HEK293 (cell line): ENCODE measurements at regions not wholly inside any gene's neighbourhood (a gene's known extent, or its start where the extent isn't known, plus 50 kb on each side); places are given as distances from the start of the nearest gene placed in this dataset.
"Not testable (repeated sequence)": the region's sequence is repeated elsewhere in the genome, so short reads cannot be mapped to it uniquely, and the experiment has no call there.

ENCODE experiments used
- CTCF ChIA-PET: fragments of 350-600 bp; formaldehyde crosslinking; extraction: SDS; loops from one replicate; lab custom pipeline; 2021; ENCODE audit warnings: antibody characterized with exemption; lab: Yijun Ruan, JAX
- POLR2A ChIA-PET: fragments of 300-600 bp; formaldehyde crosslinking; extraction: SDS; loops from one replicate; lab custom pipeline; 2020; ENCODE audit warnings: antibody characterized with exemption, inconsistent platforms; lab: Yijun Ruan, JAX
- H3K27ac ChIP-seq: fragments of 200-500 bp; sonication (Bioruptor generic); 2 replicates; pipeline ENCODE4 v1.5.1; 2014; ENCODE audit warnings: low read depth, low read length, control low read depth, inconsistent platforms; ENCODE audit errors: extremely low read depth
- H3K36me3 ChIP-seq, 2 experiments: fragments of 200-500 bp in 1 of 2; sonication (Bioruptor generic) in 1 of 2; 1 replicate in 1 of 2; 2 replicates in 1 of 2; pipeline ENCODE4 v1.5.1; 2014 to 2017; ENCODE audit warnings: inconsistent platforms in 2 of 2, low read length in 2 of 2; ENCODE audit not compliant: control insufficient read depth in 2 of 2, insufficient read depth in 1 of 2
- H3K4me1 ChIP-seq: fragments of 200-500 bp; sonication (Bioruptor generic); 2 replicates; pipeline ENCODE4 v1.5.1; 2014; ENCODE audit warnings: mild to moderate bottlenecking, low read length, inconsistent platforms; ENCODE audit not compliant: control insufficient read depth, insufficient read depth
- H3K4me3 ChIP-seq: 2 replicates; pipeline ENCODE4 v1.5.1; 2011; ENCODE audit warnings: low read depth, mild to moderate bottlenecking, control low read depth, low read length, moderate library complexity
- H3K9me3 ChIP-seq: fragments of 200-500 bp; sonication (Bioruptor generic); 2 replicates; pipeline ENCODE4 v1.5.1; 2014; ENCODE audit warnings: low read depth, low read length, inconsistent platforms; ENCODE audit not compliant: control insufficient read depth, insufficient read depth
- ZBTB20 ChIP-seq: fragments of 450-650 bp; formaldehyde crosslinking; IDR thresholded peaks from 2 replicates; pipeline ENCODE4 v1.5.1; 2016; ENCODE audit warnings: missing biosample characterization, missing genetic modification characterization
- ZFP37 ChIP-seq: fragments of 450-650 bp; formaldehyde crosslinking; IDR thresholded peaks from 2 replicates; pipeline ENCODE4 v1.5.1; 2016; ENCODE audit warnings: missing biosample characterization, missing genetic modification characterization
- ZNF138 ChIP-seq: fragments of 450-650 bp; formaldehyde crosslinking; IDR thresholded peaks from 2 replicates; pipeline ENCODE4 v1.5.1; 2016; ENCODE audit warnings: missing biosample characterization, missing genetic modification characterization, borderline replicate concordance
- ZNF169 ChIP-seq: fragments of 450-650 bp; formaldehyde crosslinking; IDR thresholded peaks from 2 replicates; pipeline ENCODE4 v1.5.1; 2016; ENCODE audit warnings: missing biosample characterization, missing genetic modification characterization
- ZNF223 ChIP-seq: fragments of 450-650 bp; formaldehyde crosslinking; IDR thresholded peaks from 2 replicates; pipeline ENCODE4 v1.5.1; 2016; ENCODE audit warnings: missing biosample characterization, missing genetic modification characterization
- ZNF292 ChIP-seq: fragments of 450-650 bp; formaldehyde crosslinking; IDR thresholded peaks from 2 replicates; pipeline ENCODE4 v1.5.1; 2016; ENCODE audit warnings: low read depth, missing biosample characterization, missing genetic modification characterization, borderline replicate concordance
- ZNF404 ChIP-seq: fragments of 450-650 bp; formaldehyde crosslinking; IDR thresholded peaks from 2 replicates; pipeline ENCODE4 v1.5.1; 2017; ENCODE audit warnings: missing biosample characterization, missing genetic modification characterization
- ZNF473 ChIP-seq: fragments of 450-650 bp; formaldehyde crosslinking; IDR thresholded peaks from 2 replicates; pipeline ENCODE4 v1.5.1; 2017; ENCODE audit warnings: missing biosample characterization, missing genetic modification characterization
- ZNF549 ChIP-seq: fragments of 450-650 bp; IDR thresholded peaks from 2 replicates; pipeline ENCODE4 v1.5.1; 2018; ENCODE audit warnings: missing biosample characterization, missing genetic modification characterization, mild to moderate bottlenecking, inconsistent platforms, moderate library complexity
- ZNF585B ChIP-seq: fragments of 450-650 bp; formaldehyde crosslinking; IDR thresholded peaks from 2 replicates; pipeline ENCODE4 v1.5.1; 2016; ENCODE audit warnings: missing biosample characterization, missing genetic modification characterization
- ZNF701 ChIP-seq: fragments of 450-650 bp; formaldehyde crosslinking; IDR thresholded peaks from 2 replicates; pipeline ENCODE4 v1.5.1; 2016; ENCODE audit warnings: missing biosample characterization, missing genetic modification characterization
- TF ChIP-seq, protein P1 (sequence below): fragments of 450-650 bp; formaldehyde crosslinking; IDR thresholded peaks from 2 replicates; pipeline ENCODE4 v1.5.1; 2016; ENCODE audit warnings: missing biosample characterization, missing genetic modification characterization
- TF ChIP-seq, protein P2 (sequence below): fragments of 450-650 bp; formaldehyde crosslinking; IDR thresholded peaks from 2 replicates; pipeline ENCODE4 v1.5.1; 2017; ENCODE audit warnings: missing biosample characterization, missing genetic modification characterization
- TF ChIP-seq, protein P3 (sequence below): fragments of 450-650 bp; formaldehyde crosslinking; IDR thresholded peaks from 2 replicates; pipeline ENCODE4 v1.5.1; 2016; ENCODE audit warnings: missing biosample characterization, missing genetic modification characterization
- TF ChIP-seq, protein P4 (sequence below): fragments of 450-650 bp; formaldehyde crosslinking; IDR thresholded peaks from 2 replicates; pipeline ENCODE4 v1.5.1; 2016; ENCODE audit warnings: missing biosample characterization, missing genetic modification characterization

DNA sequence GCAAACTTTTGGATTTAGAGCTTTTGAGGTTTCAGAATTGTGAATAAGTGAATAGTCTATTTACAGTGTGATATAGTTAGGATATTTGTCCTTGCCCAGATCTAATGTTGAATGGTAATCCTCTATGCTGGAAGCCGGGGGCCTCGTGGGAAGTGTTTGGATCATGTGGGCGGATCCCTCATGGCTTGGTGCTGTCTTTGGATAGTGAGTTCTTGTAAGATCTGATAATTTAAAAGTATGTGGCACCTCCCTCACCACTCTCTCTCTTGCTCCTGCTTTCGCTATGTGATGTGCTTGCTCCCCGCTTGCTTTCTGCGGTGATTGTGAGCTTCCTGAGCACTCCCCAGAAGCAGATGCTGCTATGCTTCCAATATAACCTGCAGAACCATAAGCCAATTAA lies 128.0 kb upstream of the KCNJ3 start:
- Histone ChIP-seq H3K4me3 (no peak overlapping the region), H3K36me3 (no peaks in the 10 kb centered on the region), H3K4me1 (no peaks in the 10 kb centered on the region), H3K27ac (no peak overlapping the region), H3K9me3 (no peaks in the 10 kb centered on the region)
- ChIA-PET POLR2A (no interaction called here), CTCF (no interaction called here)
- TF ChIP-seq ZBTB20 = no peak
- TF ChIP-seq, protein P1, sequence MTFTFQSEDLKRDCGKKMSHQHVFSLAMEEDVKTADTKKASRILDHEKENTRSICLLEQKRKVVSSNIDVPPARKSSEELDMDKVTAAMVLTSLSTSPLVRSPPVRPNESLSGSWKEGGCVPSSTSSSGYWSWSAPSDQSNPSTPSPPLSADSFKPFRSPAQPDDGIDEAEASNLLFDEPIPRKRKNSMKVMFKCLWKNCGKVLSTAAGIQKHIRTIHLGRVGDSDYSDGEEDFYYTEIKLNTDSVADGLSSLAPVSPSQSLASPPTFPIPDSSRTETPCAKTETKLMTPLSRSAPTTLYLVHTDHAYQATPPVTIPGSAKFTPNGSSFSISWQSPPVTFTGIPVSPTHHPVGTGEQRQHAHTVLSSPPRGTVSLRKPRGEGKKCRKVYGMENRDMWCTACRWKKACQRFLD (tag by site-specific recombination) = no peak
- TF ChIP-seq ZNF404 (tag by site-specific recombination) = no peak
- TF ChIP-seq, protein P2, sequence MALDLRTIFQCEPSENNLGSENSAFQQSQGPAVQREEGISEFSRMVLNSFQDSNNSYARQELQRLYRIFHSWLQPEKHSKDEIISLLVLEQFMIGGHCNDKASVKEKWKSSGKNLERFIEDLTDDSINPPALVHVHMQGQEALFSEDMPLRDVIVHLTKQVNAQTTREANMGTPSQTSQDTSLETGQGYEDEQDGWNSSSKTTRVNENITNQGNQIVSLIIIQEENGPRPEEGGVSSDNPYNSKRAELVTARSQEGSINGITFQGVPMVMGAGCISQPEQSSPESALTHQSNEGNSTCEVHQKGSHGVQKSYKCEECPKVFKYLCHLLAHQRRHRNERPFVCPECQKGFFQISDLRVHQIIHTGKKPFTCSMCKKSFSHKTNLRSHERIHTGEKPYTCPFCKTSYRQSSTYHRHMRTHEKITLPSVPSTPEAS = no peak

DNA sequence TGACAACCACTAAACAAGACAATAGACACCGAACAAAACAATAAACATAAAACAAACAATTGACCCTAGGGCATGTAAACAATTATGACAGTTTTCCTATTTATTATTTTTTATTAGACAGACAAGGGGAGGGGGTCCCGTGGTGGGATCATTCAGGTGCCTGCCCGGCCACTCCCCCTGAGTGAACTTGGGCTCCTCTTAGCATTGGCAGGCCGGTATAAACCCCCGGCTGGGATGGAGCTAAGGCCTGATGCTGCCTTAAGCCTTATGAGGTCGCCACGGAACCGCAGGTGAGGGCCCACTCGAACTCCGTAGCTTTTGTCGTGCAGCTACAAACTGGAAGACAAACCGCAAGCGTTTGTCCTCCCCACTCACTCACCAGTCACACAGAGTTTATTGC lies 121.8 kb upstream of the KCNJ3 start:
- H3K27ac ChIP-seq, POLR2A ChIA-PET, H3K36me3 ChIP-seq, H3K9me3 ChIP-seq, H3K4me1 ChIP-seq, CTCF ChIA-PET, H3K4me3 ChIP-seq: not testable (repeated sequence)

DNA sequence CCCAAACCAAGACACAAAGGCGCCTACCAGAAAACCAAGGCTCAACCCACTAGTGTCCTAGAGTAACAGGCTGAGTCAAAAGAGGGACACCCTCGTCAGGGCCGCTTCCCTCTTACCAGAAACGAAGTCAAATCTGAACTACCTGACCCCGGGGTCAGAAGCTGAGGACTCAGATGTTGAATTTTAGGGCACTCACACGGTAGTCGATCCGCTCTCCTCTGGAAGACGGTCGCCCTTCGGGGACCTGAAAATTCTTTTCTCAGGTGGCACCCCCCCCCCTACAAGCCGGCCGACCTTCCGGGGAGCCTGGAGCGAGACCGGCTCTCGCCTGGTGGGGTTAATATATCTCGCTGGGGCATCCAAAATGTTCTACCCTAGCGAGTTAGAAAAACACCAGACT lies 121.1 kb upstream of the KCNJ3 start:
- no peaks in the 10 kb centered on the region for H3K9me3 ChIP-seq
- no peak for TF ChIP-seq ZNF549
- no peak for TF ChIP-seq ZNF223 (tag by site-specific recombination)
- TF ChIP-seq ZNF473 (tag by site-specific recombination) = no peak
- TF ChIP-seq ZNF701 (tag by site-specific recombination) = no peak
- TF ChIP-seq, protein P3, sequence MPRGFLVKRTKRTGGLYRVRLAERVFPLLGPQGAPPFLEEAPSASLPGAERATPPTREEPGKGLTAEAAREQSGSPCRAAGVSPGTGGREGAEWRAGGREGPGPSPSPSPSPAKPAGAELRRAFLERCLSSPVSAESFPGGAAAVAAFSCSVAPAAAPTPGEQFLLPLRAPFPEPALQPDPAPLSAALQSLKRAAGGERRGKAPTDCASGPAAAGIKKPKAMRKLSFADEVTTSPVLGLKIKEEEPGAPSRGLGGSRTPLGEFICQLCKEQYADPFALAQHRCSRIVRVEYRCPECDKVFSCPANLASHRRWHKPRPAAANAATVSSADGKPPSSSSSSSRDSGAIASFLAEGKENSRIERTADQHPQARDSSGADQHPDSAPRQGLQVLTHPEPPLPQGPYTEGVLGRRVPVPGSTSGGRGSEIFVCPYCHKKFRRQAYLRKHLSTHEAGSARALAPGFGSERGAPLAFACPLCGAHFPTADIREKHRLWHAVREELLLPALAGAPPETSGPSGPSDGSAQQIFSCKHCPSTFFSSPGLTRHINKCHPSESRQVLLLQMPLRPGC (tag by site-specific recombination) = no peak
- no peak for TF ChIP-seq ZNF169 (tag by site-specific recombination)
- TF ChIP-seq ZNF138 (tag by site-specific recombination) = no peak
- no peak for TF ChIP-seq ZNF404 (tag by site-specific recombination)
- TF ChIP-seq ZNF292 (tag by site-specific recombination) = no peak
- TF ChIP-seq ZFP37 = no peak
- TF ChIP-seq, protein P4, sequence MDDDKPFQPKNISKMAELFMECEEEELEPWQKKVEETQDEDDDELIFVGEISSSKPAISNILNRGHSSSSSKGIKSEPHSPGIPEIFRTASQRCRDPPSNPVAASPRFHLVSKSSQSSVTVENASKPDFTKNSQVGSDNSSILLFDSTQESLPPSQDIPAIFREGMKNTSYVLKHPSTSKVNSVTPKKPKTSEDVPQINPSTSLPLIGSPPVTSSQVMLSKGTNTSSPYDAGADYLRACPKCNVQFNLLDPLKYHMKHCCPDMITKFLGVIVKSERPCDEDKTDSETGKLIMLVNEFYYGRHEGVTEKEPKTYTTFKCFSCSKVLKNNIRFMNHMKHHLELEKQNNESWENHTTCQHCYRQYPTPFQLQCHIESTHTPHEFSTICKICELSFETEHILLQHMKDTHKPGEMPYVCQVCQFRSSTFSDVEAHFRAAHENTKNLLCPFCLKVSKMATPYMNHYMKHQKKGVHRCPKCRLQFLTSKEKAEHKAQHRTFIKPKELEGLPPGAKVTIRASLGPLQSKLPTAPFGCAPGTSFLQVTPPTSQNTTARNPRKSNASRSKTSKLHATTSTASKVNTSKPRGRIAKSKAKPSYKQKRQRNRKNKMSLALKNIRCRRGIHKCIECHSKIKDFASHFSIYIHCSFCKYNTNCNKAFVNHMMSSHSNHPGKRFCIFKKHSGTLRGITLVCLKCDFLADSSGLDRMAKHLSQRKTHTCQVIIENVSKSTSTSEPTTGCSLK (tag by site-specific recombination) = no peak
- TF ChIP-seq ZNF585B (tag by site-specific recombination) = no peak
- ChIA-PET CTCF (no interaction called here), POLR2A (no interaction called here)
- H3K4me3 ChIP-seq = no peak overlapping the region
- no peak overlapping the region for H3K27ac ChIP-seq
- H3K36me3 ChIP-seq = no peaks in the 10 kb centered on the region
- H3K4me1 ChIP-seq = no peaks in the 10 kb centered on the region
